ENCODE measurements at regions not wholly inside any gene's neighbourhood (a gene's known extent, or its start where the extent isn't known, plus 50 kb on each side); places are given as distances from the start of the nearest gene placed in this dataset.

DNA sequence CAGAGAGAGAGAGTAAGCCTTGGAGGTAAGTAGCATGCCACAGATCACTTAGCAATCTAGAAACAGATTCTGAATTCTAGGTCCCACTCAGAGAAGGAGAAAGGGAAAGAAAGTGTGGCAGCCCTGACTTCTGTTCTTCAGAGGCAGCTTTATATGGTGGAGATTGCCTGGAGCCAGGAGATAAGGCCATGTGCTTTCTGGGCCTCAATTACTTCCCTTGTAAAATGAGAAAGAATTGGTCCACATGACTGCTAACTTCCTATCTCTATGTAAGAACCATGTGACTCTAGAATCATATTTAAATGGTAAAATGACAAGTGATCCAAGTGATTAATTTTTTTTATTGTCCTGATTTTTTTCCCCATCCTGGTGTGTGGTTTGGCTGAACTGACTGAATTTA is 64.1 kb downstream of the HHEX start:
- H3K4me3 Mint-ChIP-seq (ENCODE audit: unreplicated experiment): peak overlapping the region; percentile 67
- H3K36me3 Mint-ChIP-seq (ENCODE audit: low read depth, unreplicated experiment): no peaks in the 10 kb centered on the region
- no peak for DNase-seq (ENCODE audit: low spot score)
- H3K9me3 Mint-ChIP-seq (ENCODE audit: unreplicated experiment): no peaks in the 10 kb centered on the region
- peak overlapping the region; percentile 48 for H3K27ac Mint-ChIP-seq (ENCODE audit: unreplicated experiment)
- peaks cover 68% of the 10 kb centered on the region for H3K4me1 Mint-ChIP-seq (ENCODE audit: unreplicated experiment)
- TF ChIP-seq, protein P1, sequence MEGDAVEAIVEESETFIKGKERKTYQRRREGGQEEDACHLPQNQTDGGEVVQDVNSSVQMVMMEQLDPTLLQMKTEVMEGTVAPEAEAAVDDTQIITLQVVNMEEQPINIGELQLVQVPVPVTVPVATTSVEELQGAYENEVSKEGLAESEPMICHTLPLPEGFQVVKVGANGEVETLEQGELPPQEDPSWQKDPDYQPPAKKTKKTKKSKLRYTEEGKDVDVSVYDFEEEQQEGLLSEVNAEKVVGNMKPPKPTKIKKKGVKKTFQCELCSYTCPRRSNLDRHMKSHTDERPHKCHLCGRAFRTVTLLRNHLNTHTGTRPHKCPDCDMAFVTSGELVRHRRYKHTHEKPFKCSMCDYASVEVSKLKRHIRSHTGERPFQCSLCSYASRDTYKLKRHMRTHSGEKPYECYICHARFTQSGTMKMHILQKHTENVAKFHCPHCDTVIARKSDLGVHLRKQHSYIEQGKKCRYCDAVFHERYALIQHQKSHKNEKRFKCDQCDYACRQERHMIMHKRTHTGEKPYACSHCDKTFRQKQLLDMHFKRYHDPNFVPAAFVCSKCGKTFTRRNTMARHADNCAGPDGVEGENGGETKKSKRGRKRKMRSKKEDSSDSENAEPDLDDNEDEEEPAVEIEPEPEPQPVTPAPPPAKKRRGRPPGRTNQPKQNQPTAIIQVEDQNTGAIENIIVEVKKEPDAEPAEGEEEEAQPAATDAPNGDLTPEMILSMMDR (IDR thresholded peaks at IDR 0.05; ENCODE audit: unreplicated experiment): no peak
- peaks cover 8% of the 10 kb centered on the region for H3K27me3 Mint-ChIP-seq (ENCODE audit: unreplicated experiment)

DNA sequence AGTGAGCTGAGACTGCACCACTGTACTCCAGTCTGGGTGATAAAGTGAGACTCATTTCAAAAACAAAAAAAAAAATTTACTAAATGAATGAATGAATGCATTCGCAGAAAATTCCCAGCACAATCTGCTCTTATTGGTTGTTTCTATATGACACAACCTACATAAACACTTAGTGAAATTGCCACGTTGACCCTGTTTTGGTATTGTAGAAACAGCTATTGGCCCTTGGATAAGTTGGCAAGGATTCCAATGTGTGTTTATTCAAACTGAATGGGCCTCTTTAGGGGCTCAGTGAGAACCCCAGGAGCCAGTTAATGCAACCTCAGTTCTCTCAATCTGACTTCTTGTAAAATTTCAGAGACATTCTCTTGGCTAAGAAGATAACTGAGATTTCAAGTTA is 66.0 kb downstream of the HHEX start:
- H3K4me1 Mint-ChIP-seq (ENCODE audit: unreplicated experiment): peaks cover 72% of the 10 kb centered on the region
- no peak overlapping the region for H3K4me3 Mint-ChIP-seq (ENCODE audit: unreplicated experiment)
- no peaks in the 10 kb centered on the region for H3K9me3 Mint-ChIP-seq (ENCODE audit: unreplicated experiment)
- H3K36me3 Mint-ChIP-seq (ENCODE audit: low read depth, unreplicated experiment): no peaks in the 10 kb centered on the region
- TF ChIP-seq, protein P1 (IDR thresholded peaks at IDR 0.05; ENCODE audit: unreplicated experiment): no peak
- peaks cover 5% of the 10 kb centered on the region for H3K27me3 Mint-ChIP-seq (ENCODE audit: unreplicated experiment)
- DNase-seq (ENCODE audit: low spot score): no peak
- H3K27ac Mint-ChIP-seq (ENCODE audit: unreplicated experiment): peak overlapping the region; percentile 99

DNA sequence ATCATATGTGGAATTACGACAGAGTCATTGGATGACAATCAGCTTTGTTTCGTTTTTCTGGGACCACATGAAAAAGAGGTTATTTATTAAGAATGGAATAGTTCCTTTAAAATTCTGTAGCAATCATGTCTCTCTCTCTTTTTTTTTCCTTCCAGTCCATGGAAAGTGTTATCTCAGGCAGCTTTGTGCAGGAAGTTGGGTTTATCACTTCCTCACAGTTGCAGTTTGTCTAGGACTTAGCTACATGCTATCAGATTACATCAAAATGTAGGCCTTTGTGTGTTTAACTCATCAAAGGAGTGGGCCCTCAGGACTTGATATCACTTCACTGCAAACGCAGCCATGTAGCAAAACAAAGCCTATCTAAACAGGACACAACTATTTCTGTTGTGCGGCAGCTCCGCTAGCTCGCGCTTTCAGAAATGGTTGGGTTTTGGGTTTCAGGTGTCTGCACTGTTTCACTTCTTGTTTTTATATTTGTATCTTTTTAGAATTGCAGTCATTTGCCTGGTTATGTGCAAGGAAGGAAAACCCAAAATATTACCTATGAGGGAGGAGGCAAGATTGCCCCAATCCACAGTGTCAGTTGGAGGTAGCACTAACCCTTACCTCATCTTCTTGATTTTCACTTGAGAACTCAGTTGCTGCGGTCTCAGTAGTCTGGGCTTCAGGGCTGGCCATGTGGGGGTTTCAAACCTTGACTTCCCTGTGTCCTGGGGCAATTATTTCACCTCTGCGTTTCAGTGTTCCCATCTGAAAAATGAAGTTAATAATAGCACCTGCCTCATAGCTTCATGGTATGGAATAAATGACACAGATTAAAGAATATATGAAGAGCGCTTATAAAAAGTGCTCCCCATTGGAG is 66.7 kb downstream of the HHEX start:
- H3K36me3 Mint-ChIP-seq (ENCODE audit: low read depth, unreplicated experiment): no peaks in the 10 kb centered on the region
- H3K4me3 Mint-ChIP-seq (ENCODE audit: unreplicated experiment): peak overlapping the region; percentile 59
- peak; percentile 41 for DNase-seq (ENCODE audit: low spot score)
- H3K4me1 Mint-ChIP-seq (ENCODE audit: unreplicated experiment): peaks cover 68% of the 10 kb centered on the region
- peaks cover 5% of the 10 kb centered on the region for H3K27me3 Mint-ChIP-seq (ENCODE audit: unreplicated experiment)
- peak overlapping the region; percentile 99 for H3K27ac Mint-ChIP-seq (ENCODE audit: unreplicated experiment)
- no peaks in the 10 kb centered on the region for H3K9me3 Mint-ChIP-seq (ENCODE audit: unreplicated experiment)
- TF ChIP-seq, protein P1 (IDR thresholded peaks at IDR 0.05; ENCODE audit: unreplicated experiment): no peak

DNA sequence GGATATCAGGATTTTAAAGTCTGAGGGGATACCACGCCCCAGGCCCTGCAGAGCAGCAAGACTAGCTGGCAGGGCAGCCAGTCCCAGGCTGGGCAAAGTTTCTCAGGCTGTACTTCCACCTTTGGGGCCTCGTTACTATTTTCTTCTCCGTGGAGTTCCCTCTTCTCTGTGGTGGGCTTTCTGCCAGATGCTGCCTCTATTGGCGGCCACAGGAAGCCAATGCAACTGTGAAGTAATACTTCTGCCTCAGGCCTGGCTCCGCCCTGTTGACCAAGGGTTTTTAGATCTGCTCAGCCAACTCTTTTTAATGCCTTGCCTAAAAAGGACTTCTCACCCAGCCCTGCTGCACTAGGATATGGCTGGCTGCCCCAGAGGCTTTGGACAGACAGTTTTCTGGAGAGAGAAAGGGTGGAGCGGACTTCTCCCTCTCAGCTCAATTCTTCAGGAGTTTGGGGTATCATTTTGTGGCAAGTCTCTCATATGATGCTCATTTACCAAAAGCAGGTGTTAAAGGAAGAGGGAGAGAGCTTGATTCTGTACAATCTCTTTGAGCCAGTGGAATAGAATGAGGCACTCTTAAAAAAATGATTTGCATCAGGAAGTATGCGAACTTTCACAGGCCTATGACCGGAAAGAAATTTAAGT is 67.4 kb downstream of the HHEX start:
- H3K36me3 Mint-ChIP-seq (ENCODE audit: low read depth, unreplicated experiment): no peaks in the 10 kb centered on the region
- H3K4me1 Mint-ChIP-seq (ENCODE audit: unreplicated experiment): peaks cover 69% of the 10 kb centered on the region
- peaks cover 5% of the 10 kb centered on the region for H3K27me3 Mint-ChIP-seq (ENCODE audit: unreplicated experiment)
- H3K9me3 Mint-ChIP-seq (ENCODE audit: unreplicated experiment): no peaks in the 10 kb centered on the region
- DNase-seq (ENCODE audit: low spot score): peak; percentile 42
- peak overlapping the region; percentile 63 for H3K4me3 Mint-ChIP-seq (ENCODE audit: unreplicated experiment)
- H3K27ac Mint-ChIP-seq (ENCODE audit: unreplicated experiment): peak overlapping the region; percentile 99
- TF ChIP-seq, protein P1 (IDR thresholded peaks at IDR 0.05; ENCODE audit: unreplicated experiment): no peak

DNA sequence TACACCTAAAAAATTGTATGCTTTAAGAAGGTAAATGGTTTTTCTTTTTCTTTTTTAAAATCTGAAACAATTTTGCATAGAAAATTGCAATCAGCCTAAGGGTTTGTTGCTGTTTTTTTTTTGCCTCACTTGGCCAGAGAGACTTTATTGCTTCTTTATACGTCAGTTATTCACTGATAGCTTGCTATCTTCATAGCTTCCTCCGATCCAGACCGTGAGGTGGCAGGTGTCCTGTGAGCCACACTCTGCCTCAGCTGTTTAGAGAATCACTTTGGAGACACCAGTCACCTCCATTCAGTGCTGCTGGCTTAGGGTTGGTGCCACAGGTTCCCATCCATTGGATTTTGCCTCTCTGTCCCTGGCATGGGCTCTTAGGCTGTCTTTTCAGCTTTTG is 68.0 kb downstream of the HHEX start:
- Mint-ChIP-seq H3K4me1 (ENCODE audit: unreplicated experiment) (peaks cover 69% of the 10 kb centered on the region), H3K27me3 (ENCODE audit: unreplicated experiment) (peaks cover 5% of the 10 kb centered on the region), H3K9me3 (ENCODE audit: unreplicated experiment) (no peaks in the 10 kb centered on the region), H3K27ac (ENCODE audit: unreplicated experiment) (peak overlapping the region; percentile 71), H3K4me3 (ENCODE audit: unreplicated experiment) (no peak overlapping the region), H3K36me3 (ENCODE audit: low read depth, unreplicated experiment) (no peaks in the 10 kb centered on the region)
- TF ChIP-seq, protein P1 (IDR thresholded peaks at IDR 0.05; ENCODE audit: unreplicated experiment): no peak
- no peak for DNase-seq (ENCODE audit: low spot score)
